GM19438 (cell line): ENCODE measurements at regions not wholly inside any gene's neighbourhood (a gene's known extent, or its start where the extent isn't known, plus 50 kb on each side); places are given as distances from the start of the nearest gene placed in this dataset.

Experiments used
- ATAC-seq: cut with Tn5 transposase; IDR thresholded peaks from one replicate; pipeline ENCODE4 v1.9.1; 2021; ENCODE audit warnings: low read depth; ENCODE audit not compliant: unreplicated experiment

- ATAC-seq, result no peak
These were observed 206.5 kb downstream of the CTTN start for GRCh38 chr11:70604630-70605467.

DNA sequence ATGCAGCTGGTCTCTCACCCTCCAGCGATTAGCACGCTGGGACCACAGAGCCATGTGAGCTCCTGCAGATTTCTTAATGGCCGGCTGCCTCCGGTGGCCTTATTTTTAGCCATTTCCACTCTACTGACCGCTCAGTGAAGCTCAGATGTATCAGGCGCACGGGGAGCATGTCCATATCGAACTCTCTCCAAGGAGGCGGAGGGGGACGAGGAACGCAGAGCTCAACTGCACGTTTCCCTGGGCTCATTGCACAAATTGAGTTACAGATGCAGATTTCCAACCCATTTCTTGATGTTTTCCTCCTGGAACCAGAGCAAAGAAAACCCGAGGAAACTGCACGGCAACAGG is 207.1 kb downstream of the CTTN start:
- ATAC-seq, result no peak

GRCh38 chr11:70605846-70606245 is 207.5 kb downstream of the CTTN start:
- ATAC-seq, result no peak

GRCh38 chr11:70606248-70606950 is 208.1 kb downstream of the CTTN start:
- ATAC-seq, result no peak

DNA sequence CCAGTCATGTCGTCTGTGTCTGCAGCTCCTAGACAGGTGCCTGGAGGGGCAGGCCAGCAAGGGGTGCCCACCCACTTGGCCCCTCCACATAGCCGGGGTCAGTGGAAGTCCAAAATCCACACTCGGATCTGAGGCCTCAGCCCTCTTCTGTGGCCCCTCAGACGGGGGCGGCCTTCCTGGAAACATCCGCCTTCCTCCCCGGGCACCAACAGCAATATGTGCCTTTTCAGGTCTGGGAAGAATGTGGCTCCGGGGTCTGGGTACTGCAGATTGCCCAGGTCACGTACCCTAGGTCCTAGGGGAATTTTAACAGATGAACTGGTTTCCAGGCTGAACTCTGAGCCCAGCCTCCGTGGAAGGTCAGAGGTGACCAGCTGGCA is 208.6 kb downstream of the CTTN start:
- ATAC-seq, result no peak

- ATAC-seq, result no peak
These were observed 209.2 kb downstream of the CTTN start for GRCh38 chr11:70607561-70607960.

DNA sequence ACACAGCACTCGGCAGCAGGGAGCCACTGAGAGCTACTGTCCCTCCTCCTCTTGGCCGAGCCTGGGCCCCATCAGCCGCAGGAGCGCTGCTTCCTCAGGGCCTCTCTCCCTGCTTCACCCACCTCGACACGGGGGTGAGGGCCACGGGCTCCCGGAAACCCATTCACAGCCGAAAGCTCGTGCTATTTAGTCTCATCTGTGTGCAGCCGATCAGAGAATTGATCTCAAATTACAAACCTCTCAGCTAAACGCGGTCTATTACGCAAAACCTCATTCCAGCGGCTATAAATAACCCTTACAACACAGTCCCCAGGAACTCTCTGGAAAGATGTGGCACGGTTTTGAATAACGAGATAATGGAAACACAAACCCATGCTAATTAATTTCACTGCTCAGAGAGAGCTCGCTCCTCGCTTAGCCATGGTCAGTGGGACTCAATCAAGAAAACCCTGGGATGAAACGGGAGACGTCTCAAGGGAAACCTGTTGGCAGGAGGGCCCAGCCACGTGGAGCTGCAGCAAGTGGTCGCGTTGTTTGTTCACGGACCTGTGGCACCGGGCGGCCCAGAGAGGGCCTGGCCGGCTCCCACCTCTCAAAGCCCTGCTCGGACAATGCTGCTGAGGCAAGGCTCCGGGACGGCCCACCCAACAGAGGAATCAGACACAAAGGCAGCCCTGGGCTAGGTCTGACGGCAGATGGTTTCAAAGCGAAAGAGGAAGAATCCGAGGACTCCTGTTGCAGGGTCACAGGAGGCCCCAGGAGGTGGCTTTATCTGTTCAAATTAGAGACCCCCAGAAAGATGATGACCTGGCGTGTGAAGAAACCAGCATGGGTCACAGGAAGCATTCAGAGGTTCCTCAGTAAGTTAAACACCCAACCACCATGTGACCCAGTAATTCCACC is 210.5 kb downstream of the CTTN start:
- no peak for ATAC-seq

DNA sequence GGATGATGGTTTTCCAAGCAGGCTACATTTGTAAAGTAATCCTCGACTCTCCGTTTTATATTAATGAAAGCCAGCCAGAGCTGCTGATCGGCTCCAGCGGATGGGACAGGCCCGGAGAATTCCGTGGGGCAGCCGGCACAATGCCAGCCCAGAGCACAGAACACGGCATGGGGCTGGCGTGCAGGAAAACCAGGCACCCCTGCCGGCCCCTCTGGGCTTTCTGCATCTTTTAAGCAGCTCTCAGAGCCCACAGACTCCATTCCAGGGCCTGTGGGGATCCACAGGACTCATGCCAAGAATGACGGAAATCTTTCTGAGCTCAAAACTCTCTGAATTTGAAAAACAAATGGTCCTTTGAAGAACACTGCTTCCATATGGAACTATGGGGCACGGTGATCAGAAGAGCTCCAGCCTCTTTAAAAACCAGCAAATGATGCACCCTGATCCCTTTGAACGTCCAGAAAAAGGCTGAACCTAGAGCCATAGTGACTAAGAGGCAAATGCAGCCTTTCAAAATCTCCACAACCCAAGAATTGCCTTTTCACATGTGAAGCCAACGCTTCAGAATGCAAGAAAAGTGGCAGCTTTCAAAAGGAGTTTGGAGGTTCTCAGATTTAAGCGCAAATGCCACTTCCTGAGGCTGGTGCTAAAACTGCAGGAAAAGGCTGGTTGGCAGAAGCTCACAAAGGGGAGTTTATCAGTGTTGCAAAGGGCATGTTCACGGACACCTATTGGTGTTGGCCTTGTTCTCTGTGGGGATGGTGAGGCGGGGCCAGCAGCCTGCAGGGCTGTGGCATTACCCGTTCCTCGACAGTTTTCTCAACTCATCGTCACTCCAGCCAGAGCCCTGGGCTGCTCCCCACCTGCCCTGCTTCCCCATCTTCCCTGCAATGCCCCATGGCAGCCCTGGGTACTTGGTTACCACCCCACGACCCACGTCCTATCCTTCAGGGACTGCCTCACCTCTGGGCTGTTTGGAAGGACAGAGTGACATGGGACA is 212.5 kb downstream of the CTTN start:
- ATAC-seq, result no peak

GRCh38 chr11:70611821-70612220 is 213.5 kb downstream of the CTTN start:
- no peak for ATAC-seq

DNA sequence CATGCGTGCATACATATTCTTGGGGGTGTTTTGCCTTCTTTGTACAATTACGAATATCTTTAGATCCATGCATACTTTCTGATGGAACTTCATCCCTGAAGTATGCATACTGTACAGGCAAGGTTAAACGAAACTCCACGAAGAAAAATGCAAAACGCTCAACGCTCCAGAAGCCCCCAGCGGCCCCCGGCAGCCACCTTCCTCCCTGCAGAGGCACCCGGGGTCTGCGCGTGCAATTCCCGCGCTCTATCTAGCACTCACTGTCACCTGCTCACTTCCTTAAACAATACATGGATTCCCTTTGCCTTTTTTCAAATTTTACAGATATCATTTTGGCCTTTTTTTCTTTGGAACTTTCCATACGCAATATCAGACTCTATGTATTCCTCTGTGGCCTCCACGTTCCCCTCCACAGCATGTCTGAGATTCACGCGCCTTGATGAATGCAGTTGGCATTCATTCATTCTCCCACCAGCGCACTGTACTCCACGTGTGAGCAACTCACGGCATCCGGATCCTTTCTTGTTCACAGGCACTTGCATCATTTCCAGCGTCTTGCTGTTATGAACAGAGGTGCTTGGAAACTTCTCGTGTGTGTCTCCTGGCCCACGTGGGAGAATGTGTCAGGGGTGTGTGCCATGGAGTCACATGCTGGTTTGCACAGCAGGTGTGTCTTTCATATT is 214.3 kb downstream of the CTTN start:
- no peak for ATAC-seq

DNA sequence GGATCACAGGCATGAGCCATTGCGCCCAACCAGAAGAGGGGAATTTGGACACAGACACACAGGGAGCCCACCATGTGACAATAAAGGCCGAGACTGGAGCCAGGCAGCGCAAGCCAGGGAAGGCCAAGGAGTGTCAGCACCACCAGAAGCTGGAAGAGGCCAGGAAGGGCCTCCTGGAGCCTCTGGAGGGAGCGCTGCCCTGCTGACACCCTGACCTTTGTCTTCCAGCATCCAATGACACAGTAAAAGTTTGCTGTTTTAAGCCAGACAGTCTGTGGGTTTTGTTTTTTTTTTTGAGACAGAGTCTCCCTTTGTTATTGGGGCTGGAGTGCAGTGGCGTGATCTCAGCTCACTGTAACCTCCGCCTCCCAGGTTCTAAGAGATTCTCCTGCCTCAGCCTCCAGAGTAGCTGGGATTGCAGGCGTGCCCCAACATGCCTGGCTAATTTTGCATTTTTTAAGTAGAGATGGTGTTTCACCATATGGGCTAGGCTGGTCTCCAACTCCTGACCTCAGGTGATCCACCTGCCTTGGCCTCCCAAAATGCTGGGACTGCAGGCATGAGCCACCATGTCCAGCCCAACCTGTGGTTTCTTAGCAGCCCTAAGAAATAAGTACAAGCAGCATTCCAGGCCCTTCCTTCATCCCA is 215.8 kb downstream of the CTTN start:
- no peak for ATAC-seq

- no peak for ATAC-seq
These were observed 216.9 kb downstream of the CTTN start for GRCh38 chr11:70615036-70615875.

DNA sequence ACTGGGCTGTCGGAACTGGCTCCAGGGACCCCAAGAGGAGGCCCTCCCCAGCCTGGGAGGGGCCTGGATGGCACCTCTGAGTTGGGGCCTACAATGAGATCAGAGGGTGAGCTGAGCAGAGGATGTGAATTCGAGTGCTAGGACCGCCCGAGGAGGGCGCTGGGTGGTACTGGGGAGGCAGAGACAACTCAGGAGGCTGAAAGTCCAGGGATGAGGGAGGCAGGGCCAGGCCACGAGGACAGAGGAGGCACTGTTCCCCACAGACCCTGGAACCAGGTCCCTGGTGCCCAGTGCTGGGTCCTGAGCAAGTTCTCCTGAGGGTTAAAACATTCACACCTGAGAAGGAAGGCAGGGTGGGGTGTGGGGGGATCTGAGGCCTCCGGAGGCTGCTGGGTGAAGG is 218.0 kb downstream of the CTTN start:
- ATAC-seq, result no peak

DNA sequence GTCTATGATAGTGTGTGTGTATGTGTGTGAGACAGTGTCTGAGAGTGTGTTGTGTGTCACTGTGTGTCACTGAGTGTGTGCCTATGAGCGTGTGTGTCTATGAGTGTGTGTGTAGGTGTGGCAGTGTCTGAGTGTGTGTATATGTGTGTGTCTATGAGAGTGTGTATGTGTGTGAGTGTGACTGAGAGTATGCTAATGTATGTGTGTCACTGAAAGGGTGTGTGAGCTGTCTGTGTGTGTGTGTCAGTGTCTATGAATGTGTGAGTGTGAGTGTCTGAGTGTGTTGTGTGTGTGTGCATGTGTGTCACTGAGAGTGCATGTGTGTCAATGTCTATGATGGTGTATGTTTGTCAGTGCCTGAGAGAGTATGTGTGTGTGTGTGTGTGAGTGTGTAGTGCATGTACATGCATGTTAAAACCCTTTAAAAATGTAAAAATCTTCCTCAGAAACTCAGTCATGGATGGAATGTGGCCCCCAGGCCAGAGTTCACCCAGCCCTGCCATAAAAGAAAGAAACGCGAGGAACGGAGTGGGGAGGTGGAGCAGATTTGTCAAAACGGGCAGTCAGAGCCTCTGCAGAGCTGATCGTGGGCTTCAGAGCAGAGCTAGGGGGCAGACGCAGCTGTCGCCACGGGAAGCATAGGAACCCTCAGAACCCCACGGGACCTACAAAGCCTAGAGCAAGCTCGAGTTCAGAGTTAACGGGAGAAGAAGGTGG is 218.8 kb downstream of the CTTN start:
- no peak for ATAC-seq

DNA sequence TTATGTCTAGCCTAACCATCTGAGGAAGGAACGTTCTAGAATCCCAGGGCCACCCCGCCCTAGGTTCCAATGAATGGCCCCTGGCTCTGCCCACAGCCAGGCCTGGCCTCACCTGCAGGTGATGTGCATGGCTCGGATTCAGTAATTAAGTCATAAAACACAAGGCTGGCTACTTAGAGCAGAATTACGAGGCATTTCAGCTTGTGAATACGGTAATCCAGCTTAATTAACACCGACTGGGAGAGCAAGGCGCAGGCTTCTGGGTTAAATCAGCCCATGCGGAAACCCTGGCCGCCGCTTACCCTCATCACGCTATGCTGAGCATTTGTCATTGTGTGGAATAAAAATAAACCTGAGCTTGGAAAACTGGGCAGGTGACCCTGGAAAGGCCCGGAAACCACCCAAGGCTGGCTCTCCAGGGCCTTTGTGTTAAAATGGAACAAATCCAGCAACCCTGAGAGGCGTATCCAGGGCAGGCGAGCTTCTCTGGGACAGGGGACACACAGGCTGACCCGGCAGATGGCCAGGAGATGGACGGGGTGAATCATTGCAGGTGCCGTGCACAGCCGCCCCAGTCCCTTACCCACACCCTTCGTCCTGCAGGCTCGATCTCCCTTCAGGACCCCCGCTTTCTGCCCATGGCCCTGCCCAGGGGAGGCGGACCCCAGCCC is 220.2 kb downstream of the CTTN start:
- ATAC-seq, result no peak

GRCh38 chr11:70619591-70619990 is 221.3 kb downstream of the CTTN start:
- no peak for ATAC-seq
